Gastrocnemius medialis (tissue), 4 donors: ENCODE measurements at regions not wholly inside any gene's neighbourhood (a gene's known extent, or its start where the extent isn't known, plus 50 kb on each side); places are given as distances from the start of the nearest gene placed in this dataset.

Source experiments
- ATAC-seq, 2 donors: fragments of 150-250 bp; one replicate each; pipeline ENCODE4 v1.9.1; 2016
- DNase-seq, 2 donors: peaks; one replicate each; pipeline ENCODE4 v3.0.0-alpha.2; 2019
- H3K27ac ChIP-seq, 4 donors: fragments of 200-600 bp; sonication (generic); 1 replicate in 1 of 4; 2 replicates in 3 of 4; pipeline ENCODE4 v1.5.1; 2016 to 2018; ENCODE audit warnings: mild to moderate bottlenecking in 2 of 4, moderate library complexity in 1 of 4
- H3K27me3 ChIP-seq, 3 donors: fragments of 200-600 bp; sonication (generic) in 2 of 3; 1 replicate in 1 of 3; 2 replicates in 2 of 3; pipeline versions ENCODE4 v1.5.1 to v1.6.0; 2016 to 2019; ENCODE audit warnings: mild to moderate bottlenecking in 1 of 3, moderate library complexity in 1 of 3
- H3K36me3 ChIP-seq, 2 donors: fragments of 200-600 bp; sonication (generic) in 1 of 2; one replicate each; pipeline ENCODE4 v1.5.1; 2017 to 2018
- H3K4me1 ChIP-seq, 2 donors: fragments of 200-600 bp; sonication (generic) in 1 of 2; one replicate each; pipeline ENCODE4 v1.5.1; 2016 to 2017; ENCODE audit warnings: mild to moderate bottlenecking in 2 of 2
- H3K4me3 ChIP-seq, 4 donors: fragments of 200-600 bp; sonication (generic) in 3 of 4; 1 replicate in 1 of 4; 2 replicates in 3 of 4; pipeline ENCODE4 v1.5.1; 2016 to 2019; ENCODE audit warnings: mild to moderate bottlenecking in 2 of 4
- H3K9me3 ChIP-seq, 3 donors: fragments of 200-600 bp; sonication (generic) in 2 of 3; 1 replicate in 1 of 3; 2 replicates in 2 of 3; pipeline ENCODE4 v1.5.1; 2016 to 2019
- CTCF ChIP-seq, 5 experiments: fragments of 450-650 bp in 3 of 5; fragments of 200-600 bp in 2 of 5; sonication (generic) in 2 of 5; IDR thresholded peaks in 4 of 5; conservative IDR thresholded peaks in 1 of 5; 1 replicate in 4 of 5; 2 replicates in 1 of 5; pipeline ENCODE4 v1.5.1; 2016 to 2019; ENCODE audit warnings: antibody characterized with exemption in 5 of 5, mild to moderate bottlenecking in 3 of 5, moderate library complexity in 3 of 5
- POLR2A ChIP-seq, 2 donors: fragments of 450-650 bp; IDR thresholded peaks; one replicate each; pipeline ENCODE4 v1.6.1; 2017; ENCODE audit warnings: antibody characterized with exemption in 2 of 2, mild to moderate bottlenecking in 2 of 2, moderate library complexity in 2 of 2
- in situ Hi-C, 4 donors: fragments of 200-750 bp; cut with MboI; loops; one replicate each; pipeline versions ENCODE4 v1.15.0 to v1.8.0; 2017; ENCODE audit warnings: low sequenced_read_pairs in 4 of 4
- intact Hi-C: fragments of 100-400 bp; cut with DNase I; formaldehyde crosslinking; loops from one replicate; pipeline ENCODE4 v1.15.1; 2023; ENCODE audit warnings: low total_unique reads

- H3K36me3 ChIP-seq: no peaks in the 10 kb centered on the region
- TF ChIP-seq POLR2A (IDR thresholded peaks at IDR 0.05) (no peak), CTCF (IDR thresholded peaks at IDR 0.05 in 4 of 5, conservative IDR thresholded peaks at IDR 0.05 in 1 of 5) (no peak)
- ATAC-seq (no peak), DNase-seq (no peak)
- in situ Hi-C loops: no loop called here
- no peaks in the 10 kb centered on the region for H3K4me1 ChIP-seq
- H3K27ac ChIP-seq: no peak overlapping the region
- H3K4me3 ChIP-seq: no peak overlapping the region
- H3K27me3 ChIP-seq: no peaks in the 10 kb centered on the region
- H3K9me3 ChIP-seq: no peaks in the 10 kb centered on the region
- intact Hi-C loops: no loop called here
These were observed 1669.3 kb downstream of the SUCLG1 start for GRCh38 chr2:82789851-82790205.

GRCh38 chr2:82781176-82781915 is 1677.7 kb downstream of the SUCLG1 start:
- Histone ChIP-seq H3K4me3 (no peak overlapping the region), H3K27ac (no peak overlapping the region), H3K27me3 (no peaks in the 10 kb centered on the region), H3K4me1 (no peaks in the 10 kb centered on the region), H3K36me3 (no peaks in the 10 kb centered on the region), H3K9me3 (no peaks in the 10 kb centered on the region)
- no peak for TF ChIP-seq POLR2A (IDR thresholded peaks at IDR 0.05)
- TF ChIP-seq CTCF (IDR thresholded peaks at IDR 0.05 in 4 of 5, conservative IDR thresholded peaks at IDR 0.05 in 1 of 5): no peak
- no peak for ATAC-seq
- DNase-seq: no peak
- in situ Hi-C loops: no loop called here
- intact Hi-C loops: no loop called here

GRCh38 chr2:82780050-82780449 is 1679.0 kb downstream of the SUCLG1 start:
- Histone ChIP-seq H3K9me3 (no peaks in the 10 kb centered on the region), H3K27ac (no peak overlapping the region), H3K36me3 (no peaks in the 10 kb centered on the region), H3K4me3 (no peak overlapping the region), H3K4me1 (no peaks in the 10 kb centered on the region), H3K27me3 (no peaks in the 10 kb centered on the region)
- TF ChIP-seq POLR2A (IDR thresholded peaks at IDR 0.05): no peak
- no peak for TF ChIP-seq CTCF (IDR thresholded peaks at IDR 0.05 in 4 of 5, conservative IDR thresholded peaks at IDR 0.05 in 1 of 5)
- ATAC-seq (no peak), DNase-seq (no peak)
- in situ Hi-C loops (no loop called here), intact Hi-C loops (no loop called here)

GRCh38 chr2:82752396-82752795 is 1706.7 kb downstream of the SUCLG1 start:
- H3K36me3 ChIP-seq: no peaks in the 10 kb centered on the region
- no peaks in the 10 kb centered on the region for H3K4me1 ChIP-seq
- no peak for TF ChIP-seq CTCF (IDR thresholded peaks at IDR 0.05 in 4 of 5, conservative IDR thresholded peaks at IDR 0.05 in 1 of 5)
- TF ChIP-seq POLR2A (IDR thresholded peaks at IDR 0.05): no peak
- H3K27ac ChIP-seq: no peak overlapping the region
- intact Hi-C loops: no loop called here
- no peak for ATAC-seq
- no peak overlapping the region for H3K4me3 ChIP-seq
- DNase-seq: no peak
- in situ Hi-C loops: no loop called here
- no peaks in the 10 kb centered on the region for H3K9me3 ChIP-seq
- no peaks in the 10 kb centered on the region for H3K27me3 ChIP-seq

GRCh38 chr2:82748653-82749052 is 1710.4 kb downstream of the SUCLG1 start:
- Histone ChIP-seq H3K9me3 (no peaks in the 10 kb centered on the region), H3K36me3 (no peaks in the 10 kb centered on the region), H3K27me3 (no peaks in the 10 kb centered on the region), H3K4me3 (no peak overlapping the region), H3K27ac (no peak overlapping the region), H3K4me1 (no peaks in the 10 kb centered on the region)
- no peak for DNase-seq
- TF ChIP-seq POLR2A (IDR thresholded peaks at IDR 0.05) (no peak), CTCF (IDR thresholded peaks at IDR 0.05 in 4 of 5, conservative IDR thresholded peaks at IDR 0.05 in 1 of 5) (no peak)
- no peak for ATAC-seq
- intact Hi-C loops: no loop called here
- in situ Hi-C loops: no loop called here
